ENCODE measurements at regions not wholly inside any gene's neighbourhood (a gene's known extent, or its start where the extent isn't known, plus 50 kb on each side); places are given as distances from the start of the nearest gene placed in this dataset.
"Not testable (repeated sequence)": the region's sequence is repeated elsewhere in the genome, so short reads cannot be mapped to it uniquely, and the experiment has no call there.

- DNase-seq, result no peak
These were observed 150.1 kb upstream of the STK32A start for GRCh38 chr5:147084702-147085101.

GRCh38 chr5:147085409-147085808, 149.4 kb upstream of the STK32A start:
- no peak for DNase-seq

GRCh38 chr5:147092044-147092443, 142.8 kb upstream of the STK32A start:
- no peak for DNase-seq

GRCh38 chr5:147093138-147093537, 141.7 kb upstream of the STK32A start:
- no peak for DNase-seq

- DNase-seq, result no peak
These were observed 139.1 kb upstream of the STK32A start for GRCh38 chr5:147095740-147096139.

GRCh38 chr5:147098233-147098790, 136.5 kb upstream of the STK32A start:
- no peak for DNase-seq

- no peak for DNase-seq
These were observed 133.0 kb upstream of the STK32A start for GRCh38 chr5:147101659-147102369.

GRCh38 chr5:147112899-147113298, 121.9 kb upstream of the STK32A start:
- DNase-seq, result no peak

- DNase-seq, result no peak
These were observed 120.9 kb upstream of the STK32A start for GRCh38 chr5:147113967-147114366.

GRCh38 chr5:147139759-147140158, 95.1 kb upstream of the STK32A start:
- not testable (repeated sequence) for DNase-seq

- DNase-seq, result no peak
These were observed 94.3 kb upstream of the STK32A start for GRCh38 chr5:147140558-147140957.

GRCh38 chr5:147141580-147141979, 93.2 kb upstream of the STK32A start:
- DNase-seq, result not testable (repeated sequence)

- DNase-seq, result no peak
These were observed 91.6 kb upstream of the STK32A start for GRCh38 chr5:147143215-147143614.

GRCh38 chr5:147145328-147145727, 89.5 kb upstream of the STK32A start:
- no peak for DNase-seq

GRCh38 chr5:147148715-147149114, 86.1 kb upstream of the STK32A start:
- no peak for DNase-seq

GRCh38 chr5:147152086-147152485, 82.7 kb upstream of the STK32A start:
- DNase-seq, result no peak

GRCh38 chr5:147154809-147155208, 80.0 kb upstream of the STK32A start:
- no peak for DNase-seq

GRCh38 chr5:147156012-147156411, 78.8 kb upstream of the STK32A start:
- no peak for DNase-seq

GRCh38 chr5:147160902-147161700, 73.7 kb upstream of the STK32A start:
- no peak for DNase-seq

GRCh38 chr5:147162740-147163139, 72.1 kb upstream of the STK32A start:
- no peak for DNase-seq

GRCh38 chr5:147167529-147167928, 67.3 kb upstream of the STK32A start:
- no peak for DNase-seq

GRCh38 chr5:147168578-147169327, 66.1 kb upstream of the STK32A start:
- no peak for DNase-seq

- no peak for DNase-seq
These were observed 65.4 kb upstream of the STK32A start for GRCh38 chr5:147169399-147169798.
